ENCODE measurements at regions not wholly inside any gene's neighbourhood (a gene's known extent, or its start where the extent isn't known, plus 50 kb on each side); places are given as distances from the start of the nearest gene placed in this dataset.

GRCh38 chr2:204251158-204251997 lies 293.9 kb upstream of the PARD3B start:
- TF ChIP-seq POLR2A (IDR thresholded peaks at IDR 0.05) (no peak), CTCF (IDR thresholded peaks at IDR 0.05) (no peak)
